PFSK-1 (cell line): ENCODE measurements at regions not wholly inside any gene's neighbourhood (a gene's known extent, or its start where the extent isn't known, plus 50 kb on each side); places are given as distances from the start of the nearest gene placed in this dataset.

Experiments used
- POLR2AphosphoS5 ChIP-seq: IDR thresholded peaks from 2 replicates; pipeline ENCODE4 v1.6.1; 2012; ENCODE audit warnings: low read depth, mild to moderate bottlenecking, control low read depth, low read length, moderate library complexity
- REST ChIP-seq, 2 experiments: IDR thresholded peaks; 2 replicates each; pipeline versions ENCODE4 v1.6.1 to v1.8.0; 2011 to 2012; ENCODE audit warnings: low read depth in 2 of 2, low read length in 2 of 2, control low read depth in 1 of 2, inconsistent platforms in 1 of 2, mild to moderate bottlenecking in 1 of 2, moderate library complexity in 1 of 2; ENCODE audit not compliant: insufficient read depth in 1 of 2

GRCh38 chr2:76279142-76279541, 568.4 kb upstream of the GCFC2 start:
- TF ChIP-seq REST (IDR thresholded peaks at IDR 0.05; ENCODE audit: insufficient read depth in 1 of 2, low read depth in 2 of 2, low read length in 2 of 2) (no peak), POLR2AphosphoS5 (no peak)
